Skin epidermis (tissue), 12 donors: ENCODE measurements at regions not wholly inside any gene's neighbourhood (a gene's known extent, or its start where the extent isn't known, plus 50 kb on each side); places are given as distances from the start of the nearest gene placed in this dataset.

Experiments
- H3K27ac ChIP-seq, 21 experiments: fragments of 200-600 bp; sonication (generic) in 11 of 21; one replicate each; pipeline ENCODE4 v1.5.0; 2020; ENCODE audit warnings: mild to moderate bottlenecking in 3 of 21, inconsistent platforms in 2 of 21, moderate library complexity in 2 of 21
- H3K4me3 ChIP-seq, 7 experiments: fragments of 200-600 bp; sonication (generic) in 2 of 7; one replicate each; pipeline ENCODE4 v1.5.0; 2020; ENCODE audit warnings: inconsistent platforms in 2 of 7, mild to moderate bottlenecking in 2 of 7, moderate library complexity in 1 of 7

GRCh38 chr4:10183462-10183861 lies 66.9 kb upstream of the WDR1 start:
- H3K4me3 ChIP-seq, result no peak overlapping the region
- no peak overlapping the region for H3K27ac ChIP-seq

- no peak overlapping the region for H3K4me3 ChIP-seq
- no peak overlapping the region for H3K27ac ChIP-seq
Measured at GRCh38 chr4:10182446-10183424, 66.1 kb upstream of the WDR1 start.

- Histone ChIP-seq H3K27ac (peak overlapping the region in 1 of 21 experiments; percentile 36), H3K4me3 (no peak overlapping the region)
Measured at GRCh38 chr4:10181745-10182445, 65.3 kb upstream of the WDR1 start.

- peak overlapping the region in 3 of 21 experiments; percentile 18 to 36 (median 19) for H3K27ac ChIP-seq
- no peak overlapping the region for H3K4me3 ChIP-seq
Measured at GRCh38 chr4:10180927-10181744, 64.5 kb upstream of the WDR1 start.

- Histone ChIP-seq H3K4me3 (no peak overlapping the region), H3K27ac (peak overlapping the region in 2 of 21 experiments; percentile 18 to 19)
Measured at GRCh38 chr4:10180603-10180926, 64.0 kb upstream of the WDR1 start.

GRCh38 chr4:10179957-10180602 lies 63.5 kb upstream of the WDR1 start:
- Histone ChIP-seq H3K27ac (peak overlapping the region in 2 of 21 experiments; percentile 18 to 19), H3K4me3 (no peak overlapping the region)

- Histone ChIP-seq H3K4me3 (no peak overlapping the region), H3K27ac (no peak overlapping the region)
Measured at GRCh38 chr4:10178763-10179162, 62.2 kb upstream of the WDR1 start.

- Histone ChIP-seq H3K4me3 (no peak overlapping the region), H3K27ac (no peak overlapping the region)
Measured at GRCh38 chr4:10175626-10176025, 59.0 kb upstream of the WDR1 start.

- Histone ChIP-seq H3K4me3 (no peak overlapping the region), H3K27ac (peak overlapping the region in 2 of 21 experiments; percentile 53 to 57)
Measured at GRCh38 chr4:10173754-10174749, 57.5 kb upstream of the WDR1 start.

GRCh38 chr4:10173037-10173753 lies 56.6 kb upstream of the WDR1 start:
- no peak overlapping the region for H3K4me3 ChIP-seq
- H3K27ac ChIP-seq, result peak overlapping the region in 1 of 21 experiments; percentile 50

- Histone ChIP-seq H3K27ac (peak overlapping the region in 1 of 21 experiments; percentile 33), H3K4me3 (no peak overlapping the region)
Measured at GRCh38 chr4:10172278-10172921, 55.8 kb upstream of the WDR1 start.

GRCh38 chr4:10171055-10171454 lies 54.5 kb upstream of the WDR1 start:
- H3K27ac ChIP-seq, result no peak overlapping the region
- H3K4me3 ChIP-seq, result no peak overlapping the region

- H3K27ac ChIP-seq, result no peak overlapping the region
- no peak overlapping the region for H3K4me3 ChIP-seq
Measured at GRCh38 chr4:10169839-10170387, 53.3 kb upstream of the WDR1 start.

GRCh38 chr4:10168151-10168550 lies 51.6 kb upstream of the WDR1 start:
- Histone ChIP-seq H3K27ac (peak overlapping the region in 2 of 21 experiments; percentile 49 to 53), H3K4me3 (no peak overlapping the region)

- H3K27ac ChIP-seq, result peak overlapping the region in 1 of 21 experiments; percentile 49
Measured at GRCh38 chr4:10167201-10167600, 50.6 kb upstream of the WDR1 start.

More at GRCh38 chr4:10167201-10167600, 50.6 kb upstream of the WDR1 start:
- no peak overlapping the region for H3K4me3 ChIP-seq
